ENCODE measurements at regions not wholly inside any gene's neighbourhood (a gene's known extent, or its start where the extent isn't known, plus 50 kb on each side); places are given as distances from the start of the nearest gene placed in this dataset.

DNA sequence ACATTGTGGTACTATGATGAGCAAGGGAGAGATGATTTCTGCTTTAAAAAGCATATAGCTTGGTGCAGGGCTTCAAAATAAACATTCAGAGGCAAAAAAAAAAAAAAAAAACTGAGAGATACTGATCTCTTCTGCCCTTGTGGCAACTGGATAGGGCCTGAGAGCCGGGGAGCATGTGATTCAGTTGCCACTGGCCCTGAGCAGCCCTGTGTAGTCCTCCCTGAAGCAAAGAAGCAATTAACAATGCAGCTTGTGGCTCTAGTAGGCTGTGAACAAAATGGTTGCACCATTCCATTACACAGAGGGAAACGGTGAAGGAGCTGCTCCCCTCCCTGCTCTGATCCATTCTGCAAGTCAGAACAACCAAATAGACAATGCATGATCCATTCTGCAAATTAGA is 347.5 kb upstream of the DAB2 start:
- TF ChIP-seq CTCF (conservative IDR thresholded peaks at IDR 0.05 in 1 of 2, IDR thresholded peaks at IDR 0.05 in 1 of 2; ENCODE audit: low read depth in 1 of 2, low read length in 2 of 2) (no peak), EZH2 (IDR thresholded peaks at IDR 0.05; ENCODE audit: low read length, missing control alignments) (no peak)

All from fibroblast of lung (primary cell).